K562 (cell line): ENCODE measurements at regions not wholly inside any gene's neighbourhood (a gene's known extent, or its start where the extent isn't known, plus 50 kb on each side); places are given as distances from the start of the nearest gene placed in this dataset.

Experiments
- ARID1B ChIP-seq: fragments of 450-650 bp; IDR thresholded peaks from 2 replicates; pipeline ENCODE4 v1.6.1; 2016; ENCODE audit warnings: antibody characterized with exemption, mild to moderate bottlenecking, inconsistent platforms
- CBFA2T3 ChIP-seq: fragments of 450-650 bp; IDR thresholded peaks from 2 replicates; pipeline ENCODE4 v1.6.1; 2017
- CHAMP1 ChIP-seq: fragments of 450-650 bp; IDR thresholded peaks from 2 replicates; pipeline ENCODE4 v1.6.1; 2016; ENCODE audit warnings: mild to moderate bottlenecking
- DLX4 ChIP-seq: fragments of 250-450 bp; sonication (Bioruptor Pico); IDR thresholded peaks from 2 replicates; pipeline ENCODE4 v1.6.1; 2021; ENCODE audit warnings: mild to moderate bottlenecking
- FOXJ2 ChIP-seq: fragments of 200-800 bp; sonication (Bioruptor generic); IDR thresholded peaks from 2 replicates; pipeline ENCODE4 v1.6.1; 2016; ENCODE audit warnings: missing genetic modification characterization, missing compliant biosample characterization
- HCFC1 ChIP-seq: IDR thresholded peaks from 2 replicates; pipeline ENCODE4 v1.6.1; 2012; ENCODE audit warnings: low read depth, low read length, improper control_type of control experiment
- HDGF ChIP-seq: fragments of 450-650 bp; IDR thresholded peaks from 2 replicates; pipeline ENCODE4 v1.6.1; 2016
- HIVEP1 ChIP-seq: fragments of 250-450 bp; sonication (Bioruptor Pico); IDR thresholded peaks from 2 replicates; pipeline ENCODE4 v1.4.0; 2020; ENCODE audit warnings: mild to moderate bottlenecking
- HMG20B ChIP-seq: fragments of 250-450 bp; sonication (Bioruptor Pico); IDR thresholded peaks from 2 replicates; pipeline ENCODE4 v1.5.0; 2021; ENCODE audit warnings: mild to moderate bottlenecking
- HNRNPL ChIP-seq: fragments of 200-400 bp; formaldehyde crosslinking; IDR thresholded peaks from 2 replicates; pipeline ENCODE4 v1.6.1; 2017; ENCODE audit warnings: low read depth, mild to moderate bottlenecking, low read length
- KDM1A ChIP-seq, 2 experiments: fragments of 450-650 bp; IDR thresholded peaks; 2 replicates each; pipeline ENCODE4 v1.6.1; 2016; ENCODE audit warnings: mild to moderate bottlenecking in 2 of 2
- MBD2 ChIP-seq: sonication (generic); IDR thresholded peaks from 2 replicates; pipeline ENCODE4 v1.6.1; 2016; ENCODE audit warnings: low read depth, borderline replicate concordance
- MEIS2 ChIP-seq: fragments of 450-650 bp; IDR thresholded peaks from 2 replicates; pipeline ENCODE4 v1.6.1; 2014; ENCODE audit warnings: mild to moderate bottlenecking; ENCODE audit not compliant: partially characterized antibody
- MIER1 ChIP-seq: fragments of 450-650 bp; IDR thresholded peaks from 2 replicates; pipeline ENCODE4 v1.6.1; 2016; ENCODE audit warnings: antibody characterized with exemption, mild to moderate bottlenecking, low read depth
- NCOR1 ChIP-seq: fragments of 450-650 bp; IDR thresholded peaks from 2 replicates; pipeline ENCODE4 v1.6.1; 2016; ENCODE audit warnings: mild to moderate bottlenecking, moderate library complexity
- NFXL1 ChIP-seq: fragments of 450-650 bp; formaldehyde crosslinking; IDR thresholded peaks from 2 replicates; pipeline ENCODE4 v1.4.0; 2021; ENCODE audit warnings: mild to moderate bottlenecking
- TAL1 ChIP-seq: fragments of 450-650 bp; IDR thresholded peaks from 2 replicates; pipeline ENCODE4 v1.6.1; 2016; ENCODE audit warnings: mild to moderate bottlenecking
- ZNF239 ChIP-seq: fragments of 250-450 bp; sonication (Bioruptor Pico); IDR thresholded peaks from 2 replicates; pipeline ENCODE4 v1.4.0; 2020; ENCODE audit warnings: mild to moderate bottlenecking
- ZNF57 ChIP-seq: fragments of 450-650 bp; formaldehyde crosslinking; IDR thresholded peaks from 2 replicates; pipeline ENCODE4 v1.4.0; 2020; ENCODE audit warnings: mild to moderate bottlenecking, moderate library complexity
- ZNF655 ChIP-seq: fragments of 250-450 bp; sonication (Bioruptor Pico); IDR thresholded peaks from 2 replicates; pipeline ENCODE4 v1.5.0; 2021
- ZNF830 ChIP-seq: fragments of 250-450 bp; sonication (Bioruptor Pico); IDR thresholded peaks from 2 replicates; pipeline ENCODE4 v1.5.0; 2021; ENCODE audit warnings: mild to moderate bottlenecking
- TF ChIP-seq, protein P1 (sequence below): sonication (generic); formaldehyde crosslinking; IDR thresholded peaks from 2 replicates; pipeline ENCODE4 v1.8.0; 2022; ENCODE audit warnings: missing genetic modification reagents, mild to moderate bottlenecking, moderate library complexity, borderline replicate concordance
- TF ChIP-seq, protein P2 (sequence below), 2 experiments: fragments of 450-650 bp in 1 of 2; sonication (generic) in 1 of 2; formaldehyde crosslinking in 1 of 2; IDR thresholded peaks in 1 of 2; conservative IDR thresholded peaks in 1 of 2; 2 replicates each; pipeline versions ENCODE4 v1.6.1 to v1.8.1; 2016 to 2023; ENCODE audit warnings: mild to moderate bottlenecking in 2 of 2, moderate library complexity in 2 of 2, inconsistent platforms in 1 of 2, missing genetic modification reagents in 1 of 2
- TF ChIP-seq, protein P3 (sequence below): fragments of 250-450 bp; sonication (Bioruptor Pico); IDR thresholded peaks from 2 replicates; pipeline ENCODE4 v1.8.0; 2021; ENCODE audit warnings: moderate library complexity, mild to moderate bottlenecking, inconsistent platforms

DNA sequence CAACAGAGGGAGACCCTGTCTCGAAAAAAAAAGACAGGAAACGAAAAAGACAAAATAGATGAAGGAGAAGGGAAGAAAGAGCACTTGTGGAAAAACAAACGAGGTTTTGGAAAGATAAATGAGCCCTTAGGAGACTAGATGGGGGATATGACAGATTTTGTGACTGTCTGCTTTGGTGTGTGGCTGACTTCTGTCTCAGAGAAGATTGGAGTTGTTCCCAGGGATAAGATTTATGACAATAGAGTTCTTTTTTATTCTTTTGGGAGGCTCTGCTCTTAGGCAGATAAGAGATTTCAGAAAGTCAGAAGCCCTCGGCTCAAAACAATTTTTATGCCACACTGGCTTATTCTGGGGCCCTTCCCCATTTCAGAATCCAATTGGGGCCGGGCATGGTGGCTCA, 73.9 kb upstream of the ATF7IP2 start (continued):
- no peak for TF ChIP-seq DLX4 (CRISPR knock-in tag)
- TF ChIP-seq KDM1A (IDR thresholded peaks at IDR 0.05) = peak in 1 of 2 experiments; percentile 33; a peak in 1 of 4 replicates
- TF ChIP-seq, protein P1, sequence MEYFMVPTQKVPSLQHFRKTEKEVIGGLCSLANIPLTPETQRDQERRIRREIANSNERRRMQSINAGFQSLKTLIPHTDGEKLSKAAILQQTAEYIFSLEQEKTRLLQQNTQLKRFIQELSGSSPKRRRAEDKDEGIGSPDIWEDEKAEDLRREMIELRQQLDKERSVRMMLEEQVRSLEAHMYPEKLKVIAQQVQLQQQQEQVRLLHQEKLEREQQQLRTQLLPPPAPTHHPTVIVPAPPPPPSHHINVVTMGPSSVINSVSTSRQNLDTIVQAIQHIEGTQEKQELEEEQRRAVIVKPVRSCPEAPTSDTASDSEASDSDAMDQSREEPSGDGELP (CRISPR knock-in tag) = no peak
- no peak for TF ChIP-seq NFXL1 (CRISPR knock-in tag)
- TF ChIP-seq CBFA2T3 = peak; percentile 50
- no peak for TF ChIP-seq MIER1
- TF ChIP-seq HDGF = no peak
- TF ChIP-seq MEIS2 = peak; percentile 86
- no peak for TF ChIP-seq FOXJ2 (tag)
- TF ChIP-seq CHAMP1 = no peak
- TF ChIP-seq TAL1 = 0 out of 2 replicates have a peak, but pooled peaks have one; percentile 20
- no peak for TF ChIP-seq HCFC1
- TF ChIP-seq NCOR1 = 0 out of 2 replicates have a peak, but pooled peaks have one; percentile 12
- TF ChIP-seq ZNF239 (CRISPR knock-in tag) = no peak
- TF ChIP-seq HNRNPL = no peak
- TF ChIP-seq ZNF655 (CRISPR knock-in tag) = no peak
- TF ChIP-seq, protein P2, sequence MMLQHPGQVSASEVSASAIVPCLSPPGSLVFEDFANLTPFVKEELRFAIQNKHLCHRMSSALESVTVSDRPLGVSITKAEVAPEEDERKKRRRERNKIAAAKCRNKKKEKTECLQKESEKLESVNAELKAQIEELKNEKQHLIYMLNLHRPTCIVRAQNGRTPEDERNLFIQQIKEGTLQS (IDR thresholded peaks at IDR 0.05) = no peak
- TF ChIP-seq, protein P2 (CRISPR knock-in tag; conservative IDR thresholded peaks at IDR 0.05) = no peak
- TF ChIP-seq ZNF830 (CRISPR knock-in tag) = no peak
- TF ChIP-seq, protein P3, sequence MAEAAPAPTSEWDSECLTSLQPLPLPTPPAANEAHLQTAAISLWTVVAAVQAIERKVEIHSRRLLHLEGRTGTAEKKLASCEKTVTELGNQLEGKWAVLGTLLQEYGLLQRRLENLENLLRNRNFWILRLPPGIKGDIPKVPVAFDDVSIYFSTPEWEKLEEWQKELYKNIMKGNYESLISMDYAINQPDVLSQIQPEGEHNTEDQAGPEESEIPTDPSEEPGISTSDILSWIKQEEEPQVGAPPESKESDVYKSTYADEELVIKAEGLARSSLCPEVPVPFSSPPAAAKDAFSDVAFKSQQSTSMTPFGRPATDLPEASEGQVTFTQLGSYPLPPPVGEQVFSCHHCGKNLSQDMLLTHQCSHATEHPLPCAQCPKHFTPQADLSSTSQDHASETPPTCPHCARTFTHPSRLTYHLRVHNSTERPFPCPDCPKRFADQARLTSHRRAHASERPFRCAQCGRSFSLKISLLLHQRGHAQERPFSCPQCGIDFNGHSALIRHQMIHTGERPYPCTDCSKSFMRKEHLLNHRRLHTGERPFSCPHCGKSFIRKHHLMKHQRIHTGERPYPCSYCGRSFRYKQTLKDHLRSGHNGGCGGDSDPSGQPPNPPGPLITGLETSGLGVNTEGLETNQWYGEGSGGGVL (CRISPR knock-in tag) = no peak
- TF ChIP-seq HMG20B (CRISPR knock-in tag) = no peak
- TF ChIP-seq MBD2 = no peak
- peak; percentile 45; the same call in 1 of the 2 replicates for TF ChIP-seq ARID1B
- no peak for TF ChIP-seq HIVEP1 (CRISPR knock-in tag)
- TF ChIP-seq ZNF57 (CRISPR knock-in tag) = no peak
